HEK293 (cell line): ENCODE measurements at regions not wholly inside any gene's neighbourhood (a gene's known extent, or its start where the extent isn't known, plus 50 kb on each side); places are given as distances from the start of the nearest gene placed in this dataset.

Experiments
- SETDB1 ChIP-seq: IDR thresholded peaks from one replicate; pipeline ENCODE4 v1.6.1; 2017; ENCODE audit warnings: mild to moderate bottlenecking, low read length, moderate library complexity, mixed read lengths; ENCODE audit not compliant: insufficient read length
- ZBTB7A ChIP-seq: fragments of 450-650 bp; formaldehyde crosslinking; IDR thresholded peaks from 2 replicates; pipeline ENCODE4 v1.5.1; 2016; ENCODE audit warnings: low read depth, missing biosample characterization, missing genetic modification characterization
- ZNF24 ChIP-seq: fragments of 450-650 bp; formaldehyde crosslinking; IDR thresholded peaks from 2 replicates; pipeline ENCODE4 v1.5.1; 2016; ENCODE audit warnings: missing biosample characterization, missing genetic modification characterization
- ZNF274 ChIP-seq, 2 experiments: fragments of 200-500 bp in 1 of 2; fragments of 450-650 bp in 1 of 2; sonication (Bioruptor generic) in 1 of 2; formaldehyde crosslinking in 1 of 2; IDR thresholded peaks; 2 replicates each; pipeline versions ENCODE4 v1.5.1 to v1.6.1; 2014 to 2016; ENCODE audit warnings: borderline replicate concordance in 1 of 2, inconsistent platforms in 1 of 2, low read length in 1 of 2, missing biosample characterization in 1 of 2, missing genetic modification characterization in 1 of 2
- ZNF366 ChIP-seq: fragments of 450-650 bp; formaldehyde crosslinking; conservative IDR thresholded peaks from 2 replicates; pipeline ENCODE4 v1.5.1; 2016; ENCODE audit warnings: missing biosample characterization, missing genetic modification characterization
- ZNF521 ChIP-seq: fragments of 450-650 bp; formaldehyde crosslinking; IDR thresholded peaks from 2 replicates; pipeline ENCODE4 v1.5.1; 2017; ENCODE audit warnings: missing biosample characterization, mild to moderate bottlenecking, missing genetic modification characterization
- ZNF629 ChIP-seq: fragments of 450-650 bp; formaldehyde crosslinking; IDR thresholded peaks from 2 replicates; pipeline ENCODE4 v1.5.1; 2017; ENCODE audit warnings: missing biosample characterization, missing genetic modification characterization
- ZNF660 ChIP-seq: fragments of 450-650 bp; IDR thresholded peaks from 2 replicates; pipeline ENCODE4 v1.5.1; 2018; ENCODE audit warnings: missing biosample characterization, mild to moderate bottlenecking, missing genetic modification characterization
- ZNF76 ChIP-seq: fragments of 450-650 bp; formaldehyde crosslinking; IDR thresholded peaks from 2 replicates; pipeline ENCODE4; 2016; ENCODE audit warnings: low read depth, missing biosample characterization, missing genetic modification characterization, borderline replicate concordance
- TF ChIP-seq, protein P1 (sequence below): fragments of 450-650 bp; formaldehyde crosslinking; IDR thresholded peaks from 2 replicates; pipeline ENCODE4 v1.5.1; 2016; ENCODE audit warnings: missing biosample characterization, missing genetic modification characterization
- TF ChIP-seq, protein P2 (sequence below): fragments of 450-650 bp; formaldehyde crosslinking; IDR thresholded peaks from 2 replicates; pipeline ENCODE4 v1.5.1; 2016; ENCODE audit warnings: missing biosample characterization, missing genetic modification characterization
- TF ChIP-seq, protein P3 (sequence below): sonication (generic); formaldehyde crosslinking; IDR thresholded peaks from 2 replicates; pipeline ENCODE4 v1.8.1; 2022; ENCODE audit warnings: mild to moderate bottlenecking, moderate library complexity, missing genetic modification reagents
- TF ChIP-seq, protein P4 (sequence below): fragments of 450-650 bp; formaldehyde crosslinking; IDR thresholded peaks from 2 replicates; pipeline ENCODE4 v1.5.1; 2016; ENCODE audit warnings: missing biosample characterization, missing genetic modification characterization

DNA sequence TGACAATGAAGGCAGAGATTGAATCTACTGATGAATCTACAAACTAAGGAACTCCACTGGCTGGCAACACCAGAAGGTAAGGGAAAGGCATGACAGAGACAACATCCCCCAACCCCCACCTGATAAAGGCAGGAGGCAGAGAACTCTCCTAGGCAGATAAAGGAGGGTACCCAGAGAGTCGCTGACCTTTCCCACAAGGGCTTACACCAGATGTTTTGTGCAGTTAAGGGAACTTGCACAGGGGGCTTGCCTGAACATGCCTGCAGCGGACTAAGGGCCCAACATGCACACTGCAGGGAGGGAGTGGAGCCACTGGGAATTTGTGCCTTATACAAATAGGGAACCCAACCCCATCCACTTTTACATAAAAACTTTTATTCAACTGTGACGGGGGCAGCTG is 1996.9 kb upstream of the RAG2 start:
- TF ChIP-seq, protein P1, sequence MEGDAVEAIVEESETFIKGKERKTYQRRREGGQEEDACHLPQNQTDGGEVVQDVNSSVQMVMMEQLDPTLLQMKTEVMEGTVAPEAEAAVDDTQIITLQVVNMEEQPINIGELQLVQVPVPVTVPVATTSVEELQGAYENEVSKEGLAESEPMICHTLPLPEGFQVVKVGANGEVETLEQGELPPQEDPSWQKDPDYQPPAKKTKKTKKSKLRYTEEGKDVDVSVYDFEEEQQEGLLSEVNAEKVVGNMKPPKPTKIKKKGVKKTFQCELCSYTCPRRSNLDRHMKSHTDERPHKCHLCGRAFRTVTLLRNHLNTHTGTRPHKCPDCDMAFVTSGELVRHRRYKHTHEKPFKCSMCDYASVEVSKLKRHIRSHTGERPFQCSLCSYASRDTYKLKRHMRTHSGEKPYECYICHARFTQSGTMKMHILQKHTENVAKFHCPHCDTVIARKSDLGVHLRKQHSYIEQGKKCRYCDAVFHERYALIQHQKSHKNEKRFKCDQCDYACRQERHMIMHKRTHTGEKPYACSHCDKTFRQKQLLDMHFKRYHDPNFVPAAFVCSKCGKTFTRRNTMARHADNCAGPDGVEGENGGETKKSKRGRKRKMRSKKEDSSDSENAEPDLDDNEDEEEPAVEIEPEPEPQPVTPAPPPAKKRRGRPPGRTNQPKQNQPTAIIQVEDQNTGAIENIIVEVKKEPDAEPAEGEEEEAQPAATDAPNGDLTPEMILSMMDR = no peak
- TF ChIP-seq, protein P2, sequence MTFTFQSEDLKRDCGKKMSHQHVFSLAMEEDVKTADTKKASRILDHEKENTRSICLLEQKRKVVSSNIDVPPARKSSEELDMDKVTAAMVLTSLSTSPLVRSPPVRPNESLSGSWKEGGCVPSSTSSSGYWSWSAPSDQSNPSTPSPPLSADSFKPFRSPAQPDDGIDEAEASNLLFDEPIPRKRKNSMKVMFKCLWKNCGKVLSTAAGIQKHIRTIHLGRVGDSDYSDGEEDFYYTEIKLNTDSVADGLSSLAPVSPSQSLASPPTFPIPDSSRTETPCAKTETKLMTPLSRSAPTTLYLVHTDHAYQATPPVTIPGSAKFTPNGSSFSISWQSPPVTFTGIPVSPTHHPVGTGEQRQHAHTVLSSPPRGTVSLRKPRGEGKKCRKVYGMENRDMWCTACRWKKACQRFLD = no peak
- TF ChIP-seq ZNF76 (tag by site-specific recombination) (no peak), ZNF521 (tag by site-specific recombination) (no peak), ZNF660 (tag by site-specific recombination) (no peak), ZNF629 (tag by site-specific recombination) (no peak), ZNF274 (IDR thresholded peaks at IDR 0.05; ENCODE audit: low read length) (no peak), ZNF274 (tag by site-specific recombination; IDR thresholded peaks at IDR 0.05; ENCODE audit: borderline replicate concordance) (no peak), SETDB1 (no peak), ZNF366 (no peak), ZNF24 (tag by site-specific recombination) (no peak), ZBTB7A (tag by site-specific recombination) (no peak)
- TF ChIP-seq, protein P3, sequence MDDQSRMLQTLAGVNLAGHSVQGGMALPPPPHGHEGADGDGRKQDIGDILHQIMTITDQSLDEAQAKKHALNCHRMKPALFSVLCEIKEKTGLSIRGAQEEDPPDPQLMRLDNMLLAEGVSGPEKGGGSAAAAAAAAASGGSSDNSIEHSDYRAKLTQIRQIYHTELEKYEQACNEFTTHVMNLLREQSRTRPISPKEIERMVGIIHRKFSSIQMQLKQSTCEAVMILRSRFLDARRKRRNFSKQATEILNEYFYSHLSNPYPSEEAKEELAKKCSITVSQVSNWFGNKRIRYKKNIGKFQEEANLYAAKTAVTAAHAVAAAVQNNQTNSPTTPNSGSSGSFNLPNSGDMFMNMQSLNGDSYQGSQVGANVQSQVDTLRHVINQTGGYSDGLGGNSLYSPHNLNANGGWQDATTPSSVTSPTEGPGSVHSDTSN (CRISPR knock-in tag) = no peak
- TF ChIP-seq, protein P4, sequence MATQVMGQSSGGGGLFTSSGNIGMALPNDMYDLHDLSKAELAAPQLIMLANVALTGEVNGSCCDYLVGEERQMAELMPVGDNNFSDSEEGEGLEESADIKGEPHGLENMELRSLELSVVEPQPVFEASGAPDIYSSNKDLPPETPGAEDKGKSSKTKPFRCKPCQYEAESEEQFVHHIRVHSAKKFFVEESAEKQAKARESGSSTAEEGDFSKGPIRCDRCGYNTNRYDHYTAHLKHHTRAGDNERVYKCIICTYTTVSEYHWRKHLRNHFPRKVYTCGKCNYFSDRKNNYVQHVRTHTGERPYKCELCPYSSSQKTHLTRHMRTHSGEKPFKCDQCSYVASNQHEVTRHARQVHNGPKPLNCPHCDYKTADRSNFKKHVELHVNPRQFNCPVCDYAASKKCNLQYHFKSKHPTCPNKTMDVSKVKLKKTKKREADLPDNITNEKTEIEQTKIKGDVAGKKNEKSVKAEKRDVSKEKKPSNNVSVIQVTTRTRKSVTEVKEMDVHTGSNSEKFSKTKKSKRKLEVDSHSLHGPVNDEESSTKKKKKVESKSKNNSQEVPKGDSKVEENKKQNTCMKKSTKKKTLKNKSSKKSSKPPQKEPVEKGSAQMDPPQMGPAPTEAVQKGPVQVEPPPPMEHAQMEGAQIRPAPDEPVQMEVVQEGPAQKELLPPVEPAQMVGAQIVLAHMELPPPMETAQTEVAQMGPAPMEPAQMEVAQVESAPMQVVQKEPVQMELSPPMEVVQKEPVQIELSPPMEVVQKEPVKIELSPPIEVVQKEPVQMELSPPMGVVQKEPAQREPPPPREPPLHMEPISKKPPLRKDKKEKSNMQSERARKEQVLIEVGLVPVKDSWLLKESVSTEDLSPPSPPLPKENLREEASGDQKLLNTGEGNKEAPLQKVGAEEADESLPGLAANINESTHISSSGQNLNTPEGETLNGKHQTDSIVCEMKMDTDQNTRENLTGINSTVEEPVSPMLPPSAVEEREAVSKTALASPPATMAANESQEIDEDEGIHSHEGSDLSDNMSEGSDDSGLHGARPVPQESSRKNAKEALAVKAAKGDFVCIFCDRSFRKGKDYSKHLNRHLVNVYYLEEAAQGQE = no peak
